DOHH2 (cell line): ENCODE measurements at regions not wholly inside any gene's neighbourhood (a gene's known extent, or its start where the extent isn't known, plus 50 kb on each side); places are given as distances from the start of the nearest gene placed in this dataset.

Source experiments
- H3F3A ChIP-seq: fragments of 200-600 bp; sonication (generic), shearing (Covaris generic); 2 replicates; pipeline ENCODE4 v1.6.0; 2016; ENCODE audit warnings: antibody characterized with exemption, mild to moderate bottlenecking; ENCODE audit not compliant: control insufficient read depth, insufficient read depth
- H3K27ac ChIP-seq: fragments of 200-600 bp; sonication (generic); 2 replicates; pipeline ENCODE4 v1.5.1; 2014; ENCODE audit warnings: low read depth, mild to moderate bottlenecking, low read length, moderate library complexity
- H3K27me3 ChIP-seq: fragments of 200-600 bp; sonication (generic); 2 replicates; pipeline ENCODE4 v1.6.1; 2014; ENCODE audit warnings: mild to moderate bottlenecking, low read length, mixed read lengths; ENCODE audit not compliant: control insufficient read depth
- H3K36me3 ChIP-seq: fragments of 200-600 bp; sonication (generic); 2 replicates; pipeline ENCODE4 v1.6.1; 2014; ENCODE audit warnings: mild to moderate bottlenecking, low read length, moderate library complexity, mixed read lengths; ENCODE audit not compliant: control insufficient read depth
- H3K4me1 ChIP-seq: fragments of 200-600 bp; sonication (generic); 2 replicates; pipeline ENCODE4 v1.6.1; 2014; ENCODE audit warnings: mild to moderate bottlenecking, low read length, mixed read lengths; ENCODE audit not compliant: control insufficient read depth
- H3K4me2 ChIP-seq: fragments of 200-600 bp; sonication (generic); 2 replicates; pipeline ENCODE4 v1.6.0; 2014; ENCODE audit warnings: mild to moderate bottlenecking, low read length, moderate library complexity
- H3K4me3 ChIP-seq: fragments of 200-600 bp; sonication (generic); 2 replicates; pipeline ENCODE4 v1.5.1; 2014; ENCODE audit warnings: mild to moderate bottlenecking, low read length, mixed read lengths
- H3K79me2 ChIP-seq: fragments of 200-600 bp; sonication (generic); 2 replicates; pipeline ENCODE4 v1.6.1; 2014; ENCODE audit warnings: mild to moderate bottlenecking, low read length, mixed read lengths; ENCODE audit not compliant: control insufficient read depth
- H3K9me2 ChIP-seq: fragments of 200-600 bp; sonication (generic); replicated peaks from 2 replicates; pipeline ENCODE4 v1.6.1; 2014; ENCODE audit warnings: mild to moderate bottlenecking, low read length, mixed read lengths; ENCODE audit not compliant: control insufficient read depth
- H3K9me3 ChIP-seq: fragments of 200-600 bp; sonication (generic); 2 replicates; pipeline ENCODE4 v1.6.1; 2014; ENCODE audit warnings: antibody characterized with exemption, low read length, mixed read lengths; ENCODE audit not compliant: control insufficient read depth, insufficient read depth
- H4K20me1 ChIP-seq: fragments of 200-600 bp; sonication (generic); 2 replicates; pipeline ENCODE4 v1.6.0; 2014; ENCODE audit warnings: low read depth, mild to moderate bottlenecking, antibody characterized with exemption, low read length, moderate library complexity; ENCODE audit not compliant: control insufficient read depth, insufficient read depth
- CTCF ChIP-seq: fragments of 200-600 bp; sonication (generic); IDR thresholded peaks from one replicate; pipeline ENCODE4 v1.5.1; 2014; ENCODE audit warnings: antibody characterized with exemption, mild to moderate bottlenecking, low read depth, low read length; ENCODE audit not compliant: poor library complexity, severe bottlenecking
- EZH2phosphoT487 ChIP-seq: fragments of 200-600 bp; sonication (generic); IDR thresholded peaks from 2 replicates; pipeline ENCODE4 v1.6.1; 2017; ENCODE audit warnings: borderline replicate concordance, mild to moderate bottlenecking, antibody characterized with exemption, low read length, moderate library complexity, mixed read lengths

- H3K27me3 ChIP-seq = peaks cover 17% of the 10 kb centered on the region
- no peaks in the 10 kb centered on the region for H3K9me2 ChIP-seq
- no peaks in the 10 kb centered on the region for H3K79me2 ChIP-seq
- H3F3A ChIP-seq = no peaks in the 10 kb centered on the region
- no peaks in the 10 kb centered on the region for H4K20me1 ChIP-seq
- H3K4me2 ChIP-seq = no peak overlapping the region
- H3K36me3 ChIP-seq = no peaks in the 10 kb centered on the region
- no peaks in the 10 kb centered on the region for H3K4me1 ChIP-seq
- TF ChIP-seq EZH2phosphoT487 = no peak
- TF ChIP-seq CTCF = no peak
- H3K9me3 ChIP-seq = peaks cover 9% of the 10 kb centered on the region; the same call in 1 of the 2 replicates
- no peak overlapping the region for H3K4me3 ChIP-seq
- H3K27ac ChIP-seq = no peak overlapping the region
Measured at GRCh38 chr7:22934023-22934422, 79.9 kb downstream of the HYCC1 start.

GRCh38 chr7:22932896-22933295 is 81.0 kb downstream of the HYCC1 start:
- no peak for TF ChIP-seq CTCF
- no peak for TF ChIP-seq EZH2phosphoT487
- Histone ChIP-seq H3K27ac (no peak overlapping the region), H3K79me2 (no peaks in the 10 kb centered on the region), H3K4me1 (no peaks in the 10 kb centered on the region), H3K36me3 (no peaks in the 10 kb centered on the region), H3K27me3 (peaks cover 17% of the 10 kb centered on the region), H3K4me3 (no peak overlapping the region), H3K4me2 (no peak overlapping the region), H3K9me2 (no peaks in the 10 kb centered on the region), H3K9me3 (peaks cover 9% of the 10 kb centered on the region; the same call in 1 of the 2 replicates), H4K20me1 (no peaks in the 10 kb centered on the region), H3F3A (no peaks in the 10 kb centered on the region)

- Histone ChIP-seq H3K4me2 (no peak overlapping the region), H3K9me2 (no peaks in the 10 kb centered on the region), H3K4me1 (no peaks in the 10 kb centered on the region), H3K79me2 (no peaks in the 10 kb centered on the region), H3K27me3 (peaks cover 17% of the 10 kb centered on the region), H3K36me3 (no peaks in the 10 kb centered on the region), H3K27ac (no peak overlapping the region), H3K4me3 (no peak overlapping the region), H3F3A (no peaks in the 10 kb centered on the region), H4K20me1 (no peaks in the 10 kb centered on the region), H3K9me3 (peaks cover 9% of the 10 kb centered on the region; the same call in 1 of the 2 replicates)
- TF ChIP-seq EZH2phosphoT487 = no peak
- no peak for TF ChIP-seq CTCF
Measured at GRCh38 chr7:22931011-22931410, 82.9 kb downstream of the HYCC1 start.
